ENCODE measurements at regions not wholly inside any gene's neighbourhood (a gene's known extent, or its start where the extent isn't known, plus 50 kb on each side); places are given as distances from the start of the nearest gene placed in this dataset.

GRCh38 chr5:125150041-125150669, 403.7 kb upstream of the ZNF608 start:
- DNase-seq, result no peak

GRCh38 chr5:125151150-125151900, 404.9 kb upstream of the ZNF608 start:
- DNase-seq, result no peak

GRCh38 chr5:125152044-125152443, 405.6 kb upstream of the ZNF608 start:
- DNase-seq, result no peak

- no peak for DNase-seq
Measured at GRCh38 chr5:125152461-125153189, 406.2 kb upstream of the ZNF608 start.

- DNase-seq, result no peak
Measured at GRCh38 chr5:125153231-125153630, 406.8 kb upstream of the ZNF608 start.

GRCh38 chr5:125154301-125155110, 408.1 kb upstream of the ZNF608 start:
- no peak for DNase-seq

- no peak for DNase-seq
Measured at GRCh38 chr5:125160787-125161502, 414.5 kb upstream of the ZNF608 start.

- DNase-seq, result no peak
Measured at GRCh38 chr5:125162714-125163113, 416.3 kb upstream of the ZNF608 start.

- DNase-seq, result no peak
Measured at GRCh38 chr5:125169396-125169795, 423.0 kb upstream of the ZNF608 start.

- no peak for DNase-seq
Measured at GRCh38 chr5:125171641-125172040, 425.2 kb upstream of the ZNF608 start.

- DNase-seq, result no peak
Measured at GRCh38 chr5:125175348-125176004, 429.0 kb upstream of the ZNF608 start.

GRCh38 chr5:125176005-125176390, 429.6 kb upstream of the ZNF608 start:
- DNase-seq, result no peak

GRCh38 chr5:125177340-125177739, 430.9 kb upstream of the ZNF608 start:
- no peak for DNase-seq

GRCh38 chr5:125179612-125180011, 433.2 kb upstream of the ZNF608 start:
- no peak for DNase-seq

- no peak for DNase-seq
Measured at GRCh38 chr5:125180231-125180829, 433.9 kb upstream of the ZNF608 start.

- no peak for DNase-seq
Measured at GRCh38 chr5:125181159-125181558, 434.7 kb upstream of the ZNF608 start.

- no peak for DNase-seq
Measured at GRCh38 chr5:125181955-125182354, 435.5 kb upstream of the ZNF608 start.

GRCh38 chr5:125185740-125186139, 439.3 kb upstream of the ZNF608 start:
- no peak for DNase-seq

GRCh38 chr5:125186911-125187375, 440.5 kb upstream of the ZNF608 start:
- DNase-seq, result no peak

- DNase-seq, result no peak
Measured at GRCh38 chr5:125189531-125189941, 443.1 kb upstream of the ZNF608 start.
